NT2/D1 (cell line): ENCODE measurements at regions not wholly inside any gene's neighbourhood (a gene's known extent, or its start where the extent isn't known, plus 50 kb on each side); places are given as distances from the start of the nearest gene placed in this dataset.

Experiments used
- SUZ12 ChIP-seq: IDR thresholded peaks from 2 replicates; pipeline ENCODE4 v1.6.1; 2011; ENCODE audit not compliant: insufficient read length, insufficient read depth; ENCODE audit errors: extremely low read depth
- YY1 ChIP-seq: IDR thresholded peaks from 2 replicates; pipeline ENCODE4 v1.6.1; 2011; ENCODE audit not compliant: insufficient read length, insufficient read depth
- ZNF274 ChIP-seq: IDR thresholded peaks from 2 replicates; pipeline ENCODE4 v1.6.1; 2011; ENCODE audit warnings: mild to moderate bottlenecking, low read depth, low read length

DNA sequence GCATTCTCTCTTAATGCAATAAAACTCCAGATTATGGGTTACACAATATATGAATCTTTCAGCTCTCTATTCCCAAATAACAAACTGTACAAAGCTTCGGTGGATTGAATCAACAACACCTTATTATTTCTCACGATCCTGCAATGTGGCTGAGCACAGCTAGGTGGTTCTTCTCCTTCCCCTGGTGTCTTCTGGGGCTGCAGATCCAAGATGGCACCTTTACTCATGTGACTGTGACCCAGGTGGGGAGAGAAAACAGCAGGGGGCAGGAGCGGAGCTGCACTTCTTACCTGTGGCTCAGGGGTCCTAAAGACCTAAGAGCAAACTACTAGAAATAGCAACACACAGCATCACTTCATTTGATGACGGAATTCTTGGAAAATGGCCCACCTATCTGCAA is 233.1 kb downstream of the IRX1 start:
- TF ChIP-seq YY1 = no peak
- no peak for TF ChIP-seq ZNF274
- TF ChIP-seq SUZ12 = no peak
